GM12878 (cell line): ENCODE measurements at regions not wholly inside any gene's neighbourhood (a gene's known extent, or its start where the extent isn't known, plus 50 kb on each side); places are given as distances from the start of the nearest gene placed in this dataset.

Experiments
- ATAC-seq: fragments of 200-7000 bp; cut with Tn5 transposase; 3 replicates; pipeline ENCODE4 v1.9.1; 2020; ENCODE audit warnings: mild to moderate bottlenecking, moderate library complexity
- BruUV-seq: library from RNA; stranded (reverse); fragments of 400-500 nt; replicated peaks from 2 replicates; lab custom pipeline; 2021; lab: Mats Ljungman, UMichigan
- CTCF ChIA-PET: fragments of 300-600 bp; sonication (Branson Sonifier 250); formaldehyde crosslinking; extraction: SDS; loops from one replicate; lab custom pipeline; 2021; ENCODE audit warnings: inconsistent platforms; lab: Yijun Ruan, JAX
- POLR2A ChIA-PET: fragments of 350-600 bp; formaldehyde crosslinking; extraction: SDS; loops from one replicate; lab custom pipeline; 2021; ENCODE audit warnings: inconsistent platforms; lab: Charles Lee
- RAD21 ChIA-PET: fragments of 300-600 bp; sonication (Branson Sonifier 250); formaldehyde crosslinking; loops from one replicate; lab custom pipeline; 2023; ENCODE audit warnings: antibody characterized with exemption; ENCODE audit not compliant: unreplicated experiment; lab: Charles Lee
- SMC1A ChIA-PET: fragments of 300-600 bp; sonication (Branson Sonifier 250); formaldehyde crosslinking; loops from one replicate; lab custom pipeline; 2023; ENCODE audit not compliant: unreplicated experiment, uncharacterized antibody; lab: Charles Lee
- DNase-seq: peaks from one replicate; pipeline ENCODE4 v3.0.0-alpha.2; 2011; ENCODE audit warnings: low read depth, low spot score
- FAIRE-seq: peaks from 3 replicates; lab custom pipeline; 2011; peaks lifted over from hg19 to GRCh38; lab: Jason Lieb, UNC
- H2AFZ ChIP-seq: 2 replicates; pipeline ENCODE4 v1.6.0; 2011; ENCODE audit warnings: low read depth, low read length, control low read depth; ENCODE audit not compliant: control insufficient read depth
- H3K27ac ChIP-seq: 2 replicates; pipeline ENCODE4 v1.5.1; 2011; ENCODE audit warnings: control low read depth; ENCODE audit not compliant: control insufficient read depth, insufficient read depth
- H3K27me3 ChIP-seq, 2 experiments: replicated peaks in 1 of 2; 2 replicates each; pipeline versions ENCODE4 v1.6.0 to v1.6.1; 2011; ENCODE audit warnings: low read length in 1 of 2; ENCODE audit not compliant: control insufficient read depth in 2 of 2, insufficient read depth in 2 of 2
- H3K36me3 ChIP-seq, 2 experiments: 2 replicates each; pipeline ENCODE4 v1.5.1; 2011; ENCODE audit warnings: low read length in 1 of 2; ENCODE audit not compliant: control insufficient read depth in 2 of 2, insufficient read depth in 2 of 2
- H3K4me1 ChIP-seq: 2 replicates; pipeline ENCODE4 v1.6.1; 2011; ENCODE audit warnings: mild to moderate bottlenecking, low read length, moderate library complexity, mixed read lengths; ENCODE audit not compliant: control insufficient read depth, insufficient read depth
- H3K4me2 ChIP-seq: 2 replicates; pipeline ENCODE4 v1.6.0; 2011; ENCODE audit warnings: control low read depth; ENCODE audit not compliant: control insufficient read depth, insufficient read depth
- H3K4me3 ChIP-seq: fragments of 200-600 bp; sonication (generic); 2 replicates; pipeline ENCODE4 v1.5.1; 2016
- H3K79me2 ChIP-seq: 2 replicates; pipeline ENCODE4 v1.6.0; 2011; ENCODE audit warnings: low read length; ENCODE audit not compliant: control insufficient read depth, insufficient read depth
- H3K9ac ChIP-seq: 2 replicates; pipeline ENCODE4 v1.8.0; 2011; ENCODE audit warnings: low read length, control low read depth, mixed read lengths; ENCODE audit not compliant: control insufficient read depth, insufficient read depth
- H3K9me3 ChIP-seq: replicated peaks from 3 replicates; pipeline ENCODE4 v1.5.1; 2011; ENCODE audit warnings: mild to moderate bottlenecking, low read length; ENCODE audit not compliant: control insufficient read depth, insufficient read depth
- H4K20me1 ChIP-seq: 2 replicates; pipeline ENCODE4 v1.6.0; 2011; ENCODE audit not compliant: control insufficient read depth, insufficient read depth
- BMI1 ChIP-seq: fragments of 450-650 bp; IDR thresholded peaks from 2 replicates; pipeline ENCODE4 v1.6.1; 2016; ENCODE audit warnings: mild to moderate bottlenecking, moderate library complexity, borderline replicate concordance
- NFXL1 ChIP-seq: fragments of 450-650 bp; IDR thresholded peaks from 2 replicates; pipeline ENCODE4 v1.6.1; 2017; ENCODE audit warnings: antibody characterized with exemption, mild to moderate bottlenecking, borderline replicate concordance
- SMAD1 ChIP-seq: fragments of 450-650 bp; IDR thresholded peaks from 2 replicates; pipeline ENCODE4 v1.6.1; 2018; ENCODE audit warnings: mild to moderate bottlenecking, low read depth; ENCODE audit not compliant: partially characterized antibody
- SP1 ChIP-seq: IDR thresholded peaks from one replicate; pipeline ENCODE4 v1.6.1; 2011; ENCODE audit warnings: low read depth, low read length
- ZNF622 ChIP-seq: fragments of 450-650 bp; IDR thresholded peaks from 2 replicates; pipeline ENCODE4 v1.6.1; 2017; ENCODE audit warnings: mild to moderate bottlenecking, inconsistent platforms
- WGBS: methylation state at CpG from one replicate; pipeline ENCODE4 v1.1.6; 2016; ENCODE audit warnings: low lambda C conversion rate; ENCODE audit not compliant: insufficient replicate concordance, insufficient coverage; ENCODE audit errors: missing lambda C conversion rate; 5-methylcytosine and 5-hydroxymethylcytosine counted together
- in situ Hi-C: fragments of 300-500 bp; cut with MboI; formaldehyde crosslinking; loops from 9 replicates; pipeline ENCODE4 v1.14.3; 2018; ENCODE audit warnings: mixed read lengths
- intact Hi-C: fragments of 100-400 bp; cut with micrococcal nuclease; formaldehyde crosslinking; loops from one replicate; pipeline ENCODE4 v1.14.2; 2022; ENCODE audit not compliant: unreplicated experiment
- TF ChIP-seq, protein P1 (sequence below): fragments of 450-650 bp; IDR thresholded peaks from 2 replicates; pipeline ENCODE4 v1.6.1; 2017; ENCODE audit warnings: mild to moderate bottlenecking, moderate library complexity
- TF ChIP-seq, protein P2 (sequence below): fragments of 450-650 bp; IDR thresholded peaks from 2 replicates; pipeline ENCODE4 v1.6.1; 2017; ENCODE audit warnings: low read depth, mild to moderate bottlenecking, moderate library complexity
- TF ChIP-seq, protein P3 (sequence below): fragments of 450-650 bp; IDR thresholded peaks from 2 replicates; pipeline ENCODE4 v1.6.1; 2018; ENCODE audit warnings: mild to moderate bottlenecking, low read depth, moderate library complexity; ENCODE audit not compliant: partially characterized antibody

DNA sequence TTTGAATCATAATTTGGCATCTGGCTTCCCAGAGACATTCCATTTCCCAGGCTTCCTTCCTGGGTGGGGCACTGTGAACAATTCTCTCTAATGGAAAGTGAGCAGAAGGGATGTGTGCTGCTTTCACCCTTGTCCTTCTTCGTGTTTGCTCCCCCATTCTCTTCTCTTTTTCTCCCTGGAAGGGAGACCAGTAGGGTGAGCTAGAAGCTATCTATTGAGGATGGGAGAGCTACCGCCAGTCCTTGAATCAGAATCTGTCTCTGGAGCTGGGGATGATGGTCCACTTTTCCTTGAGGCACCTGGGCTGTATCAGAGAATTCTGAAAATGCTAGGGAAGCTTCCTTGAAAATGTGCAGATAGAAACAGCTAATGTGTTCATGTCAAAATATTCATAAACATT is 453.9 kb downstream of the WDR72 start:
- ATAC-seq (no peak), FAIRE-seq (no peak), DNase-seq (no peak)
- BruUV-seq: no TSS peak
- Histone ChIP-seq H3K79me2 (no peaks in the 10 kb centered on the region), H3K27me3 (no peaks in the 10 kb centered on the region), H3K4me2 (no peak overlapping the region), H3K27ac (no peak overlapping the region), H4K20me1 (no peaks in the 10 kb centered on the region), H3K36me3 (no peaks in the 10 kb centered on the region), H2AFZ (no peak overlapping the region), H3K9me3 (no peaks in the 10 kb centered on the region), H3K9ac (no peak overlapping the region), H3K4me1 (no peaks in the 10 kb centered on the region), H3K4me3 (no peak overlapping the region)
- ChIA-PET POLR2A (no interaction called here), SMC1A (no interaction called here), CTCF (no interaction called here), RAD21 (no interaction called here)
- in situ Hi-C loops (no loop called here), intact Hi-C loops (no loop called here)
- TF ChIP-seq, protein P1, sequence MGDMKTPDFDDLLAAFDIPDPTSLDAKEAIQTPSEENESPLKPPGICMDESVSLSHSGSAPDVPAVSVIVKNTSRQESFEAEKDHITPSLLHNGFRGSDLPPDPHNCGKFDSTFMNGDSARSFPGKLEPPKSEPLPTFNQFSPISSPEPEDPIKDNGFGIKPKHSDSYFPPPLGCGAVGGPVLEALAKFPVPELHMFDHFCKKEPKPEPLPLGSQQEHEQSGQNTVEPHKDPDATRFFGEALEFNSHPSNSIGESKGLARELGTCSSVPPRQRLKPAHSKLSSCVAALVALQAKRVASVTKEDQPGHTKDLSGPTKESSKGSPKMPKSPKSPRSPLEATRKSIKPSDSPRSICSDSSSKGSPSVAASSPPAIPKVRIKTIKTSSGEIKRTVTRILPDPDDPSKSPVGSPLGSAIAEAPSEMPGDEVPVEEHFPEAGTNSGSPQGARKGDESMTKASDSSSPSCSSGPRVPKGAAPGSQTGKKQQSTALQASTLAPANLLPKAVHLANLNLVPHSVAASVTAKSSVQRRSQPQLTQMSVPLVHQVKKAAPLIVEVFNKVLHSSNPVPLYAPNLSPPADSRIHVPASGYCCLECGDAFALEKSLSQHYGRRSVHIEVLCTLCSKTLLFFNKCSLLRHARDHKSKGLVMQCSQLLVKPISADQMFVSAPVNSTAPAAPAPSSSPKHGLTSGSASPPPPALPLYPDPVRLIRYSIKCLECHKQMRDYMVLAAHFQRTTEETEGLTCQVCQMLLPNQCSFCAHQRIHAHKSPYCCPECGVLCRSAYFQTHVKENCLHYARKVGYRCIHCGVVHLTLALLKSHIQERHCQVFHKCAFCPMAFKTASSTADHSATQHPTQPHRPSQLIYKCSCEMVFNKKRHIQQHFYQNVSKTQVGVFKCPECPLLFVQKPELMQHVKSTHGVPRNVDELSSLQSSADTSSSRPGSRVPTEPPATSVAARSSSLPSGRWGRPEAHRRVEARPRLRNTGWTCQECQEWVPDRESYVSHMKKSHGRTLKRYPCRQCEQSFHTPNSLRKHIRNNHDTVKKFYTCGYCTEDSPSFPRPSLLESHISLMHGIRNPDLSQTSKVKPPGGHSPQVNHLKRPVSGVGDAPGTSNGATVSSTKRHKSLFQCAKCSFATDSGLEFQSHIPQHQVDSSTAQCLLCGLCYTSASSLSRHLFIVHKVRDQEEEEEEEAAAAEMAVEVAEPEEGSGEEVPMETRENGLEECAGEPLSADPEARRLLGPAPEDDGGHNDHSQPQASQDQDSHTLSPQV: no peak
- TF ChIP-seq SP1 (no peak), NFXL1 (no peak), BMI1 (no peak), ZNF622 (no peak), SMAD1 (no peak)
- TF ChIP-seq, protein P2, sequence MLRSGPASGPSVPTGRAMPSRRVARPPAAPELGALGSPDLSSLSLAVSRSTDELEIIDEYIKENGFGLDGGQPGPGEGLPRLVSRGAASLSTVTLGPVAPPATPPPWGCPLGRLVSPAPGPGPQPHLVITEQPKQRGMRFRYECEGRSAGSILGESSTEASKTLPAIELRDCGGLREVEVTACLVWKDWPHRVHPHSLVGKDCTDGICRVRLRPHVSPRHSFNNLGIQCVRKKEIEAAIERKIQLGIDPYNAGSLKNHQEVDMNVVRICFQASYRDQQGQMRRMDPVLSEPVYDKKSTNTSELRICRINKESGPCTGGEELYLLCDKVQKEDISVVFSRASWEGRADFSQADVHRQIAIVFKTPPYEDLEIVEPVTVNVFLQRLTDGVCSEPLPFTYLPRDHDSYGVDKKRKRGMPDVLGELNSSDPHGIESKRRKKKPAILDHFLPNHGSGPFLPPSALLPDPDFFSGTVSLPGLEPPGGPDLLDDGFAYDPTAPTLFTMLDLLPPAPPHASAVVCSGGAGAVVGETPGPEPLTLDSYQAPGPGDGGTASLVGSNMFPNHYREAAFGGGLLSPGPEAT: no peak
- TF ChIP-seq, protein P3, sequence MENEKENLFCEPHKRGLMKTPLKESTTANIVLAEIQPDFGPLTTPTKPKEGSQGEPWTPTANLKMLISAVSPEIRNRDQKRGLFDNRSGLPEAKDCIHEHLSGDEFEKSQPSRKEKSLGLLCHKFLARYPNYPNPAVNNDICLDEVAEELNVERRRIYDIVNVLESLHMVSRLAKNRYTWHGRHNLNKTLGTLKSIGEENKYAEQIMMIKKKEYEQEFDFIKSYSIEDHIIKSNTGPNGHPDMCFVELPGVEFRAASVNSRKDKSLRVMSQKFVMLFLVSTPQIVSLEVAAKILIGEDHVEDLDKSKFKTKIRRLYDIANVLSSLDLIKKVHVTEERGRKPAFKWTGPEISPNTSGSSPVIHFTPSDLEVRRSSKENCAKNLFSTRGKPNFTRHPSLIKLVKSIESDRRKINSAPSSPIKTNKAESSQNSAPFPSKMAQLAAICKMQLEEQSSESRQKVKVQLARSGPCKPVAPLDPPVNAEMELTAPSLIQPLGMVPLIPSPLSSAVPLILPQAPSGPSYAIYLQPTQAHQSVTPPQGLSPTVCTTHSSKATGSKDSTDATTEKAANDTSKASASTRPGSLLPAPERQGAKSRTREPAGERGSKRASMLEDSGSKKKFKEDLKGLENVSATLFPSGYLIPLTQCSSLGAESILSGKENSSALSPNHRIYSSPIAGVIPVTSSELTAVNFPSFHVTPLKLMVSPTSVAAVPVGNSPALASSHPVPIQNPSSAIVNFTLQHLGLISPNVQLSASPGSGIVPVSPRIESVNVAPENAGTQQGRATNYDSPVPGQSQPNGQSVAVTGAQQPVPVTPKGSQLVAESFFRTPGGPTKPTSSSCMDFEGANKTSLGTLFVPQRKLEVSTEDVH: no peak
- 0% methylated on average over 2 of the region's 2 CpGs for WGBS
